HEK293 (cell line): ENCODE measurements at regions not wholly inside any gene's neighbourhood (a gene's known extent, or its start where the extent isn't known, plus 50 kb on each side); places are given as distances from the start of the nearest gene placed in this dataset.

Experiments
- CTCF ChIA-PET: fragments of 350-600 bp; formaldehyde crosslinking; extraction: SDS; loops from one replicate; lab custom pipeline; 2021; ENCODE audit warnings: antibody characterized with exemption; lab: Yijun Ruan, JAX
- POLR2A ChIA-PET: fragments of 300-600 bp; formaldehyde crosslinking; extraction: SDS; loops from one replicate; lab custom pipeline; 2020; ENCODE audit warnings: antibody characterized with exemption, inconsistent platforms; lab: Yijun Ruan, JAX
- H3K27ac ChIP-seq: fragments of 200-500 bp; sonication (Bioruptor generic); 2 replicates; pipeline ENCODE4 v1.5.1; 2014; ENCODE audit warnings: low read depth, low read length, control low read depth, inconsistent platforms; ENCODE audit errors: extremely low read depth
- H3K36me3 ChIP-seq, 2 experiments: fragments of 200-500 bp in 1 of 2; sonication (Bioruptor generic) in 1 of 2; 1 replicate in 1 of 2; 2 replicates in 1 of 2; pipeline ENCODE4 v1.5.1; 2014 to 2017; ENCODE audit warnings: inconsistent platforms in 2 of 2, low read length in 2 of 2; ENCODE audit not compliant: control insufficient read depth in 2 of 2, insufficient read depth in 1 of 2
- H3K4me1 ChIP-seq: fragments of 200-500 bp; sonication (Bioruptor generic); 2 replicates; pipeline ENCODE4 v1.5.1; 2014; ENCODE audit warnings: mild to moderate bottlenecking, low read length, inconsistent platforms; ENCODE audit not compliant: control insufficient read depth, insufficient read depth
- H3K4me3 ChIP-seq: 2 replicates; pipeline ENCODE4 v1.5.1; 2011; ENCODE audit warnings: low read depth, mild to moderate bottlenecking, control low read depth, low read length, moderate library complexity
- H3K9me3 ChIP-seq: fragments of 200-500 bp; sonication (Bioruptor generic); 2 replicates; pipeline ENCODE4 v1.5.1; 2014; ENCODE audit warnings: low read depth, low read length, inconsistent platforms; ENCODE audit not compliant: control insufficient read depth, insufficient read depth
- GLIS2 ChIP-seq: fragments of 450-650 bp; formaldehyde crosslinking; IDR thresholded peaks from 2 replicates; pipeline ENCODE4 v1.5.1; 2016; ENCODE audit warnings: missing biosample characterization, missing genetic modification characterization
- TRIM28 ChIP-seq: IDR thresholded peaks from 2 replicates; pipeline ENCODE4 v1.6.1; 2011; ENCODE audit warnings: low read length, control low read depth, borderline replicate concordance
- ZNF10 ChIP-seq: fragments of 450-650 bp; formaldehyde crosslinking; IDR thresholded peaks from 2 replicates; pipeline ENCODE4 v1.5.1; 2017; ENCODE audit warnings: missing biosample characterization, missing genetic modification characterization
- ZNF146 ChIP-seq: fragments of 450-650 bp; formaldehyde crosslinking; IDR thresholded peaks from 2 replicates; pipeline ENCODE4 v1.5.1; 2016; ENCODE audit warnings: missing biosample characterization, missing genetic modification characterization
- ZNF16 ChIP-seq: fragments of 450-650 bp; formaldehyde crosslinking; IDR thresholded peaks from 2 replicates; pipeline ENCODE4 v1.5.1; 2016; ENCODE audit warnings: low read depth, missing biosample characterization, missing genetic modification characterization
- ZNF174 ChIP-seq: fragments of 450-650 bp; formaldehyde crosslinking; IDR thresholded peaks from 2 replicates; pipeline ENCODE4 v1.5.0; 2017; ENCODE audit warnings: missing biosample characterization, mild to moderate bottlenecking, missing genetic modification characterization
- ZNF214 ChIP-seq: fragments of 450-650 bp; formaldehyde crosslinking; IDR thresholded peaks from 2 replicates; pipeline ENCODE4 v1.5.1; 2017; ENCODE audit warnings: missing biosample characterization, mild to moderate bottlenecking, missing genetic modification characterization, borderline replicate concordance
- ZNF223 ChIP-seq: fragments of 450-650 bp; formaldehyde crosslinking; IDR thresholded peaks from 2 replicates; pipeline ENCODE4 v1.5.1; 2016; ENCODE audit warnings: missing biosample characterization, missing genetic modification characterization
- ZNF24 ChIP-seq: fragments of 450-650 bp; formaldehyde crosslinking; IDR thresholded peaks from 2 replicates; pipeline ENCODE4 v1.5.1; 2016; ENCODE audit warnings: missing biosample characterization, missing genetic modification characterization
- ZNF266 ChIP-seq: fragments of 450-650 bp; formaldehyde crosslinking; IDR thresholded peaks from 2 replicates; pipeline ENCODE4 v1.5.1; 2016; ENCODE audit warnings: missing biosample characterization, missing genetic modification characterization, low read depth
- ZNF274 ChIP-seq, 2 experiments: fragments of 200-500 bp in 1 of 2; fragments of 450-650 bp in 1 of 2; sonication (Bioruptor generic) in 1 of 2; formaldehyde crosslinking in 1 of 2; IDR thresholded peaks; 2 replicates each; pipeline versions ENCODE4 v1.5.1 to v1.6.1; 2014 to 2016; ENCODE audit warnings: borderline replicate concordance in 1 of 2, inconsistent platforms in 1 of 2, low read length in 1 of 2, missing biosample characterization in 1 of 2, missing genetic modification characterization in 1 of 2
- ZNF292 ChIP-seq: fragments of 450-650 bp; formaldehyde crosslinking; IDR thresholded peaks from 2 replicates; pipeline ENCODE4 v1.5.1; 2016; ENCODE audit warnings: low read depth, missing biosample characterization, missing genetic modification characterization, borderline replicate concordance
- ZNF623 ChIP-seq: fragments of 450-650 bp; formaldehyde crosslinking; IDR thresholded peaks from 2 replicates; pipeline ENCODE4 v1.5.1; 2016; ENCODE audit warnings: missing biosample characterization, missing genetic modification characterization
- ZNF624 ChIP-seq: fragments of 450-650 bp; formaldehyde crosslinking; IDR thresholded peaks from 2 replicates; pipeline ENCODE4 v1.5.1; 2017; ENCODE audit warnings: missing biosample characterization, missing genetic modification characterization
- ZNF707 ChIP-seq: fragments of 450-650 bp; formaldehyde crosslinking; IDR thresholded peaks from 2 replicates; pipeline ENCODE4 v1.5.1; 2016; ENCODE audit warnings: missing biosample characterization, missing genetic modification characterization
- ZNF76 ChIP-seq: fragments of 450-650 bp; formaldehyde crosslinking; IDR thresholded peaks from 2 replicates; pipeline ENCODE4; 2016; ENCODE audit warnings: low read depth, missing biosample characterization, missing genetic modification characterization, borderline replicate concordance
- ZNF768 ChIP-seq: fragments of 450-650 bp; formaldehyde crosslinking; IDR thresholded peaks from 2 replicates; pipeline ENCODE4 v1.5.1; 2018; ENCODE audit warnings: missing biosample characterization, mild to moderate bottlenecking, missing genetic modification characterization
- ZNF777 ChIP-seq: fragments of 450-650 bp; formaldehyde crosslinking; IDR thresholded peaks from 2 replicates; pipeline ENCODE4 v1.5.1; 2017; ENCODE audit warnings: missing biosample characterization, missing genetic modification characterization, borderline replicate concordance
- ZNF785 ChIP-seq: fragments of 450-650 bp; formaldehyde crosslinking; IDR thresholded peaks from 2 replicates; pipeline ENCODE4 v1.5.1; 2016; ENCODE audit warnings: missing biosample characterization, missing genetic modification characterization
- TF ChIP-seq, protein P1 (sequence below): fragments of 450-650 bp; formaldehyde crosslinking; IDR thresholded peaks from 2 replicates; pipeline ENCODE4 v1.5.1; 2016; ENCODE audit warnings: missing biosample characterization, missing genetic modification characterization
- TF ChIP-seq, protein P2 (sequence below): fragments of 450-650 bp; formaldehyde crosslinking; IDR thresholded peaks from 2 replicates; pipeline ENCODE4 v1.5.0; 2017; ENCODE audit warnings: missing biosample characterization, missing genetic modification characterization, borderline replicate concordance
- TF ChIP-seq, protein P3 (sequence below): fragments of 450-650 bp; formaldehyde crosslinking; IDR thresholded peaks from 2 replicates; pipeline ENCODE4 v1.5.1; 2016; ENCODE audit warnings: missing biosample characterization, missing genetic modification characterization

DNA sequence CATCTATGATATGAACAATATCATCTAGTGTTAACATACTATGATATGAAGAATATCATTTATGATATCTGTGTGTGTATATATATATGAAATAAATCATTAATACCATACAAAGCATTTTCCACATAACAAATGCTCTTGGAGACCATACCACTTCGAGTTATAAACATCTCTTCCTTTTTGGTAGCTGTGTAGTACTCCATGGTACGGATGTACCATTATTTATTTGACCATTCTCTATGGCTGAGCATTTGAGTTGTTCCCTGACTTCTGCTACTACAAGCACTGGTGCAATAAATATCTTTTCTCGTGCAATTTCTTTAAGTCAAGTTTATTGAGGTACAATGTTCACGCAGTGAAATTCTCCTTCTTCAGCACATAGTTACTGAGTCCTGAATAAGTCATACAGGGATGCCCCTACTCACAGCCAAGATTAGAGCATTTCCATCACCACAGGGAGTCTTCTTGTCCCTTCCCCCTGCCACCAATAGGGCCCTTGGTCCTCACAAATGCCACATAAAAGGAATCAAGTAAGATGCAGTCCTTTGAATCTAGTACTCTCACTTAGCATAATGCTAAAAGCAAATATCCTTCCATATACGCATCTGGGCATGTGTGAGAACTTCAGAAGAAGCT is 75.2 kb upstream of the SLC25A48 start:
- Histone ChIP-seq H3K4me1 (no peaks in the 10 kb centered on the region), H3K36me3 (no peaks in the 10 kb centered on the region), H3K27ac (no peak overlapping the region), H3K4me3 (no peak overlapping the region), H3K9me3 (no peaks in the 10 kb centered on the region)
- POLR2A ChIA-PET = no interaction called here
- CTCF ChIA-PET = interaction anchor here (1.6 kb wide), 1 partner anchor 8 kb away, joined by 4 read pairs; no protein-coding TSS in a partner anchor
- peak; percentile 36; the same call in 1 of the 2 replicates for TF ChIP-seq ZNF146 (tag by site-specific recombination)
- TF ChIP-seq, protein P1, sequence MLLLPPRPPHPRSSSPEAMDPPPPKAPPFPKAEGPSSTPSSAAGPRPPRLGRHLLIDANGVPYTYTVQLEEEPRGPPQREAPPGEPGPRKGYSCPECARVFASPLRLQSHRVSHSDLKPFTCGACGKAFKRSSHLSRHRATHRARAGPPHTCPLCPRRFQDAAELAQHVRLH = no peak

DNA sequence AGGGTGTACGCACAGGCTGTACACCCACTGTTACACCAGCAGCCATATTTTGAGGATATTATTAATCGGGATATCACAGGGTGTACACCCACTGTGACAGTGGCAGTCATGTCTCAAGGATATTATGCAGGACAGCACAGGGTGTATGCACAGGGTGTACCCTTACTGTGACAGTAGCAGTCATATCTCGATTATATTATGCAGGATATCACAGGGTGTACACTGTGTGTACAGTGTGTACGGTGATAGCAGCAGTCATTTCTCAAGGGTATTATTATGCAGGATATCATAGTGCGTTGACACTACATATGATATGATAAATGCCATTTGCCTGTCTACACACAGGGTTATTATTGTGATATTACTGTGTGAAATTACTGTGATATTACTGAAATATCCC is 80.5 kb upstream of the SLC25A48 start:
- no peaks in the 10 kb centered on the region for H3K9me3 ChIP-seq
- no peak overlapping the region for H3K27ac ChIP-seq
- H3K4me1 ChIP-seq = no peaks in the 10 kb centered on the region
- no peaks in the 10 kb centered on the region for H3K36me3 ChIP-seq
- no peak for TF ChIP-seq ZNF777 (tag by site-specific recombination)
- TF ChIP-seq ZNF266 (tag by site-specific recombination) = no peak
- no peak for TF ChIP-seq ZNF292 (tag by site-specific recombination)
- no peak for TF ChIP-seq ZNF274 (IDR thresholded peaks at IDR 0.05; ENCODE audit: low read length)
- TF ChIP-seq ZNF274 (tag by site-specific recombination; IDR thresholded peaks at IDR 0.05; ENCODE audit: borderline replicate concordance) = no peak
- TF ChIP-seq ZNF624 (tag by site-specific recombination) = no peak
- no peak for TF ChIP-seq ZNF768 (tag by site-specific recombination)
- no peak for TF ChIP-seq ZNF214
- TF ChIP-seq TRIM28 = no peak
- TF ChIP-seq ZNF623 (tag by site-specific recombination) = no peak
- TF ChIP-seq ZNF174 (tag by site-specific recombination) = no peak
- TF ChIP-seq ZNF223 (tag by site-specific recombination) = no peak
- TF ChIP-seq, protein P2, sequence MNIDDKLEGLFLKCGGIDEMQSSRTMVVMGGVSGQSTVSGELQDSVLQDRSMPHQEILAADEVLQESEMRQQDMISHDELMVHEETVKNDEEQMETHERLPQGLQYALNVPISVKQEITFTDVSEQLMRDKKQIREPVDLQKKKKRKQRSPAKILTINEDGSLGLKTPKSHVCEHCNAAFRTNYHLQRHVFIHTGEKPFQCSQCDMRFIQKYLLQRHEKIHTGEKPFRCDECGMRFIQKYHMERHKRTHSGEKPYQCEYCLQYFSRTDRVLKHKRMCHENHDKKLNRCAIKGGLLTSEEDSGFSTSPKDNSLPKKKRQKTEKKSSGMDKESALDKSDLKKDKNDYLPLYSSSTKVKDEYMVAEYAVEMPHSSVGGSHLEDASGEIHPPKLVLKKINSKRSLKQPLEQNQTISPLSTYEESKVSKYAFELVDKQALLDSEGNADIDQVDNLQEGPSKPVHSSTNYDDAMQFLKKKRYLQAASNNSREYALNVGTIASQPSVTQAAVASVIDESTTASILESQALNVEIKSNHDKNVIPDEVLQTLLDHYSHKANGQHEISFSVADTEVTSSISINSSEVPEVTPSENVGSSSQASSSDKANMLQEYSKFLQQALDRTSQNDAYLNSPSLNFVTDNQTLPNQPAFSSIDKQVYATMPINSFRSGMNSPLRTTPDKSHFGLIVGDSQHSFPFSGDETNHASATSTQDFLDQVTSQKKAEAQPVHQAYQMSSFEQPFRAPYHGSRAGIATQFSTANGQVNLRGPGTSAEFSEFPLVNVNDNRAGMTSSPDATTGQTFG (tag by site-specific recombination) = no peak
- TF ChIP-seq ZNF785 = no peak
- TF ChIP-seq, protein P3, sequence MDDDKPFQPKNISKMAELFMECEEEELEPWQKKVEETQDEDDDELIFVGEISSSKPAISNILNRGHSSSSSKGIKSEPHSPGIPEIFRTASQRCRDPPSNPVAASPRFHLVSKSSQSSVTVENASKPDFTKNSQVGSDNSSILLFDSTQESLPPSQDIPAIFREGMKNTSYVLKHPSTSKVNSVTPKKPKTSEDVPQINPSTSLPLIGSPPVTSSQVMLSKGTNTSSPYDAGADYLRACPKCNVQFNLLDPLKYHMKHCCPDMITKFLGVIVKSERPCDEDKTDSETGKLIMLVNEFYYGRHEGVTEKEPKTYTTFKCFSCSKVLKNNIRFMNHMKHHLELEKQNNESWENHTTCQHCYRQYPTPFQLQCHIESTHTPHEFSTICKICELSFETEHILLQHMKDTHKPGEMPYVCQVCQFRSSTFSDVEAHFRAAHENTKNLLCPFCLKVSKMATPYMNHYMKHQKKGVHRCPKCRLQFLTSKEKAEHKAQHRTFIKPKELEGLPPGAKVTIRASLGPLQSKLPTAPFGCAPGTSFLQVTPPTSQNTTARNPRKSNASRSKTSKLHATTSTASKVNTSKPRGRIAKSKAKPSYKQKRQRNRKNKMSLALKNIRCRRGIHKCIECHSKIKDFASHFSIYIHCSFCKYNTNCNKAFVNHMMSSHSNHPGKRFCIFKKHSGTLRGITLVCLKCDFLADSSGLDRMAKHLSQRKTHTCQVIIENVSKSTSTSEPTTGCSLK = no peak
- no peak for TF ChIP-seq ZNF24 (tag by site-specific recombination)
- no peak for TF ChIP-seq ZNF10 (tag by site-specific recombination)
- no peak for TF ChIP-seq ZNF707 (tag by site-specific recombination)
- TF ChIP-seq ZNF16 (tag by site-specific recombination) = no peak
- TF ChIP-seq GLIS2 = no peak
- no peak for TF ChIP-seq ZNF76 (tag by site-specific recombination)
- no peak overlapping the region for H3K4me3 ChIP-seq
- ChIA-PET POLR2A (no interaction called here), CTCF (no interaction called here)
